ENCODE measurements at regions not wholly inside any gene's neighbourhood (a gene's known extent, or its start where the extent isn't known, plus 50 kb on each side); places are given as distances from the start of the nearest gene placed in this dataset.
"Not testable (repeated sequence)": the region's sequence is repeated elsewhere in the genome, so short reads cannot be mapped to it uniquely, and the experiment has no call there.

DNA sequence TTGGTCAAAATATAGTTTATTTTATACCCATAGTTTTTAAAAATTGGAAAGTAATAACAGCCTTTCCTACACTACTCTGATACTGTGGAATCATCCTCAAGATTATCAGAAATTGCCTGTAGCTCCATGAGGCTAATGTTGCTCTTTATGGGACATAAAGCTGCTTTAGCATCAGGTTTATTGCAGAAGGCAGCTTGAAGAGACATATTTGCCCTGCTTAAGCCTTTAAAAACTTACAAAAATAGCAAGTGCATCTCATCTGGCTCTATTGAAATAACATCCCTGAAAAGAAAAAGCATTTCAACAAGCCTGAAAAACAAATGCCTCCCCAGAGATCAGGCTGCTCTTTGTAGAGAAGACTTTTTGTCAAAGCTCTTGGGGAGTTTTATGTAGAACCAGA lies 142.9 kb upstream of the MON1B start:
- Histone ChIP-seq H3K4me1 (ENCODE audit: insufficient read depth, low read length, poor library complexity, severe bottlenecking) (no peaks in the 10 kb centered on the region), H3F3A (ENCODE audit: low read depth) (no peaks in the 10 kb centered on the region), H3K4me2 (ENCODE audit: low read depth, low read length, poor library complexity, severe bottlenecking) (no peak overlapping the region), H4K20me1 (ENCODE audit: insufficient read depth, low read length, poor library complexity, severe bottlenecking) (no peaks in the 10 kb centered on the region), H3K36me3 (ENCODE audit: insufficient read depth, low read length) (no peaks in the 10 kb centered on the region), H3K4me3 (ENCODE audit: low read length, poor library complexity, severe bottlenecking) (no peak overlapping the region), H3K9ac (ENCODE audit: low read depth, low read length, poor library complexity, severe bottlenecking) (no peak overlapping the region), H3K79me2 (ENCODE audit: insufficient read depth, low read length) (no peaks in the 10 kb centered on the region), H3K9me2 (replicated peaks; ENCODE audit: low read depth, low read length) (no peaks in the 10 kb centered on the region), H3K27me3 (ENCODE audit: insufficient read depth, low read length, poor library complexity, severe bottlenecking) (no peaks in the 10 kb centered on the region), H2AFZ (ENCODE audit: low read length) (no peak overlapping the region), H3K9me3 (ENCODE audit: insufficient read depth, low read depth, low read length) (no peaks in the 10 kb centered on the region)
- TF ChIP-seq EZH2phosphoT487 (IDR thresholded peaks at IDR 0.05; ENCODE audit: borderline replicate concordance), result no peak
- TF ChIP-seq, protein P1, sequence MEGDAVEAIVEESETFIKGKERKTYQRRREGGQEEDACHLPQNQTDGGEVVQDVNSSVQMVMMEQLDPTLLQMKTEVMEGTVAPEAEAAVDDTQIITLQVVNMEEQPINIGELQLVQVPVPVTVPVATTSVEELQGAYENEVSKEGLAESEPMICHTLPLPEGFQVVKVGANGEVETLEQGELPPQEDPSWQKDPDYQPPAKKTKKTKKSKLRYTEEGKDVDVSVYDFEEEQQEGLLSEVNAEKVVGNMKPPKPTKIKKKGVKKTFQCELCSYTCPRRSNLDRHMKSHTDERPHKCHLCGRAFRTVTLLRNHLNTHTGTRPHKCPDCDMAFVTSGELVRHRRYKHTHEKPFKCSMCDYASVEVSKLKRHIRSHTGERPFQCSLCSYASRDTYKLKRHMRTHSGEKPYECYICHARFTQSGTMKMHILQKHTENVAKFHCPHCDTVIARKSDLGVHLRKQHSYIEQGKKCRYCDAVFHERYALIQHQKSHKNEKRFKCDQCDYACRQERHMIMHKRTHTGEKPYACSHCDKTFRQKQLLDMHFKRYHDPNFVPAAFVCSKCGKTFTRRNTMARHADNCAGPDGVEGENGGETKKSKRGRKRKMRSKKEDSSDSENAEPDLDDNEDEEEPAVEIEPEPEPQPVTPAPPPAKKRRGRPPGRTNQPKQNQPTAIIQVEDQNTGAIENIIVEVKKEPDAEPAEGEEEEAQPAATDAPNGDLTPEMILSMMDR (conservative IDR thresholded peaks at IDR 0.05; ENCODE audit: low read length), result no peak

DNA sequence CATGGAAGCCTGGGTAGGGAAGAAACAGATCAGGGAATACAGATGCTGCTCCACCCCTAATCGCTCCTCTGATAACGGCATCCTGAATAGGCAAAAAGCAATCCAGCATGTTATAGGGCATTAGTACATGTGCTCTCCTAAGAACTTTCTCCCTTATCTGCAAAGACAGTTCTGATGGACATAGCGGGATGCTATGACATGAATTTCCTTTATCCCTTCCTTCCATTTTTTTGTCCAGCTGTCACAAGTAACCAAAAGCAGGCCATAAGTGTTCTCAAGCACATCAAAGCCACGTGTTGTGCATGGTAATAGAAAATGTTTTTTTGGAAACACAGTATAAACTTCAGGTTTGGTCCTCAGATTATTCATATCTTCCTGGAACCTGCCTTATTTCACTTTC lies 141.4 kb upstream of the MON1B start:
- Histone ChIP-seq H3K79me2 (ENCODE audit: insufficient read depth, low read length) (no peaks in the 10 kb centered on the region), H3K4me2 (ENCODE audit: low read depth, low read length, poor library complexity, severe bottlenecking) (no peak overlapping the region), H3K9me2 (replicated peaks; ENCODE audit: low read depth, low read length) (no peaks in the 10 kb centered on the region), H3K4me3 (ENCODE audit: low read length, poor library complexity, severe bottlenecking) (no peak overlapping the region), H4K20me1 (ENCODE audit: insufficient read depth, low read length, poor library complexity, severe bottlenecking) (no peaks in the 10 kb centered on the region), H3K27me3 (ENCODE audit: insufficient read depth, low read length, poor library complexity, severe bottlenecking) (no peaks in the 10 kb centered on the region), H3F3A (ENCODE audit: low read depth) (no peaks in the 10 kb centered on the region), H3K4me1 (ENCODE audit: insufficient read depth, low read length, poor library complexity, severe bottlenecking) (no peaks in the 10 kb centered on the region), H3K9ac (ENCODE audit: low read depth, low read length, poor library complexity, severe bottlenecking) (no peak overlapping the region), H3K9me3 (ENCODE audit: insufficient read depth, low read depth, low read length) (no peaks in the 10 kb centered on the region), H2AFZ (ENCODE audit: low read length) (no peak overlapping the region), H3K36me3 (ENCODE audit: insufficient read depth, low read length) (no peaks in the 10 kb centered on the region)
- TF ChIP-seq, protein P1 (conservative IDR thresholded peaks at IDR 0.05; ENCODE audit: low read length), result no peak
- TF ChIP-seq EZH2phosphoT487 (IDR thresholded peaks at IDR 0.05; ENCODE audit: borderline replicate concordance), result no peak

DNA sequence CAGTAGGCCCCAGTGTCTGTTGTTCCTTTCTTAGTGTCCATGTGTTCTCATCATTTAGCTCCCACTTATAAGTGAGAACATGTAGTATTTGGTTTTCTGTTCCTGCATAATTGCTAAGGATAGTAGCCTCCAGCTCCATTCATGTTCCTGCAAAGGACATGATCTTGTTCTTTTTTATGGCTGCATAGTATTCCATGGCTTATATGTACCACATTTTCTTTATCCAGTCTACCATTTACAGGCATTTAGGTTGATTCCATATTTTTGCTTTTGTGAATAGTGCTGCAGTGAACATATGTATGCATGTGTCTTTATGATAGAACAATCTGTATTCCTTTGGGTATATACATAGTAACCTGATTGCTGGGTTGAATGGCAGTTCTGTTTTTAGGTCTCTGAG lies 134.4 kb upstream of the MON1B start:
- H3K9ac ChIP-seq (ENCODE audit: low read depth, low read length, poor library complexity, severe bottlenecking); H3K36me3 ChIP-seq (ENCODE audit: insufficient read depth, low read length); H3K4me2 ChIP-seq (ENCODE audit: low read depth, low read length, poor library complexity, severe bottlenecking); H4K20me1 ChIP-seq (ENCODE audit: insufficient read depth, low read length, poor library complexity, severe bottlenecking); H3K27me3 ChIP-seq (ENCODE audit: insufficient read depth, low read length, poor library complexity, severe bottlenecking); H3K9me2 ChIP-seq (replicated peaks; ENCODE audit: low read depth, low read length); H3K4me1 ChIP-seq (ENCODE audit: insufficient read depth, low read length, poor library complexity, severe bottlenecking); H2AFZ ChIP-seq (ENCODE audit: low read length); H3K9me3 ChIP-seq (ENCODE audit: insufficient read depth, low read depth, low read length); H3F3A ChIP-seq (ENCODE audit: low read depth); H3K79me2 ChIP-seq (ENCODE audit: insufficient read depth, low read length); H3K4me3 ChIP-seq (ENCODE audit: low read length, poor library complexity, severe bottlenecking): not testable (repeated sequence)

DNA sequence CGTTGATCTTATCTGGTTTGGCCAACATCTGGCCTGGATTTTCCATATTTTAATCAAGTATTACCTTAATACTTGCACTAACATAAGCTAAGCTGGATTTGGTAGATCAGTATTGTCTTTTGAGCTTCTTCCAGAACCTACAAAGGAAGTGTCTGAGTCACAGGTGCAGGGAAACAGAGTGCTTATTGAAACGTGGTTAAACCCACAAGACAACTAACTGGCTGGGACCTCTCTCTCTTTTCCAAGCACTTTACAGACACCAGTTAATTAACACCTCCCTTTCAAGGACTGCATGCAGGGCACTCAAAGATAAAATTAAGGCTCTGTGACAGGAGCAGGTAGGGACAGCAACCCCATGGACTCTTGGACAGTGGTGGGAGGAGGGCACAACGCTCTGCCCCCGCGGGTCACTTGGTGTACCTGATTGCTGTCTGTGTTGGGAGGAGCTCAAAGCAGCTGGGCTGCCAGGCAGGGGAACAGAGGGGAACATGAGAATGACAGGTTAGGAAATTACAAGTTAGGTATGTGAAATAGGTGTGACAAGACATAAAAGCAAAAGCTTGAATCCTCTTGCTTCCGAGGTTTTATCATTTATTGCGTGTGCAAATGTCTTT lies 133.7 kb upstream of the MON1B start:
- H3K9me3 ChIP-seq (ENCODE audit: insufficient read depth, low read depth, low read length), result no peaks in the 10 kb centered on the region
- H3K27me3 ChIP-seq (ENCODE audit: insufficient read depth, low read length, poor library complexity, severe bottlenecking), result no peaks in the 10 kb centered on the region
- H3K79me2 ChIP-seq (ENCODE audit: insufficient read depth, low read length), result no peaks in the 10 kb centered on the region
- no peaks in the 10 kb centered on the region for H3K9me2 ChIP-seq (replicated peaks; ENCODE audit: low read depth, low read length)
- H3K36me3 ChIP-seq (ENCODE audit: insufficient read depth, low read length), result no peaks in the 10 kb centered on the region
- H3K9ac ChIP-seq (ENCODE audit: low read depth, low read length, poor library complexity, severe bottlenecking), result no peak overlapping the region
- no peak overlapping the region for H3K4me3 ChIP-seq (ENCODE audit: low read length, poor library complexity, severe bottlenecking)
- H3K4me2 ChIP-seq (ENCODE audit: low read depth, low read length, poor library complexity, severe bottlenecking), result no peak overlapping the region
- no peak overlapping the region for H2AFZ ChIP-seq (ENCODE audit: low read length)
- H3F3A ChIP-seq (ENCODE audit: low read depth), result no peaks in the 10 kb centered on the region
- H4K20me1 ChIP-seq (ENCODE audit: insufficient read depth, low read length, poor library complexity, severe bottlenecking), result no peaks in the 10 kb centered on the region
- no peak for TF ChIP-seq EZH2phosphoT487 (IDR thresholded peaks at IDR 0.05; ENCODE audit: borderline replicate concordance)
- TF ChIP-seq, protein P1 (conservative IDR thresholded peaks at IDR 0.05; ENCODE audit: low read length), result no peak
- H3K4me1 ChIP-seq (ENCODE audit: insufficient read depth, low read length, poor library complexity, severe bottlenecking), result no peaks in the 10 kb centered on the region
